ENCODE measurements at regions not wholly inside any gene's neighbourhood (a gene's known extent, or its start where the extent isn't known, plus 50 kb on each side); places are given as distances from the start of the nearest gene placed in this dataset.
"Not testable (repeated sequence)": the region's sequence is repeated elsewhere in the genome, so short reads cannot be mapped to it uniquely, and the experiment has no call there.

- DNase-seq (ENCODE audit: low read depth), result peak; percentile 56
Observed at GRCh38 chr3:103169289-103169688, 734.5 kb downstream of the ZPLD1 start.

DNA sequence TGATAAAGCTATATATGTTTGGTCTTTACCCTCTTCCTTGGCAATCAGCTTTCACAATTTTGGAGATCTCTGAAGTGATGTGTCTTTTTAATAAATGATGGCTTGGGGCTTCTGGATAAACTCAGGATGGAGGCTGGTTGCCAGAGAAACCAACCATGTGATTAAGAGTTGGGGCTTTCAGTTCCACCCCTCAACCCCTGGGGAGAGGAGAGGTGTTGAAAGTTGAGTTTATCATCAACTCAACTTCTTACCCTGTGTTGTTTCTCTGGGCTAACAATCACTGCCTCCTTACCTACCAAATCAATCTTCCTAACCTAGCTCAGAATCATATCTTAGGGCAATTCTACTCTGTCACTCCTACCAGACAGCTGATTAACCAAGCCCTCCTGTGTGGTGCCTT, 735.8 kb downstream of the ZPLD1 start:
- DNase-seq (ENCODE audit: low read depth), result no peak

DNA sequence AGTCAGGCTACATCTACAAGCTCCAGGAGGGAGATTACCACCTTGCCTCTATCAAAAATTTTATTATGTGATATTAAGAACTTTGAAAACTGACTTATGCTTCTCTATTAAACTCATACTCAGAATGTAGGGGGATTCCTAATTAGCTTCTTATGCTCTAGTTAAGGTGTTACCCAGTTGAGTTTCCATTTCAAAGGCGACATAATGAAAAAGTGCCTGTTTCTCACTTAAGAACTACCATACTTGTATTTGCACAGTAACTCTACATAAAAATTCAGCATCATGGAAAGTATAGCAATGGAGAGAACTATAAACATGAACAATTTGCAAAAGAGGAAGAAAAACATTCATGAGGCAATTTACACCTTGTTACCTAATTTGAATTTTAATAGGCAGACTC, 739.1 kb downstream of the ZPLD1 start:
- no peak for DNase-seq (ENCODE audit: low read depth)

GRCh38 chr3:103181160-103181559, 746.3 kb downstream of the ZPLD1 start:
- DNase-seq (ENCODE audit: low read depth), result peak; percentile 75

GRCh38 chr3:103184772-103185171, 750.0 kb downstream of the ZPLD1 start:
- DNase-seq (ENCODE audit: low read depth), result peak; percentile 27

GRCh38 chr3:103189941-103190340, 755.1 kb downstream of the ZPLD1 start:
- no peak for DNase-seq (ENCODE audit: low read depth)

- peak; percentile 58 for DNase-seq (ENCODE audit: low read depth)
Observed at GRCh38 chr3:103195216-103195615, 760.4 kb downstream of the ZPLD1 start.

DNA sequence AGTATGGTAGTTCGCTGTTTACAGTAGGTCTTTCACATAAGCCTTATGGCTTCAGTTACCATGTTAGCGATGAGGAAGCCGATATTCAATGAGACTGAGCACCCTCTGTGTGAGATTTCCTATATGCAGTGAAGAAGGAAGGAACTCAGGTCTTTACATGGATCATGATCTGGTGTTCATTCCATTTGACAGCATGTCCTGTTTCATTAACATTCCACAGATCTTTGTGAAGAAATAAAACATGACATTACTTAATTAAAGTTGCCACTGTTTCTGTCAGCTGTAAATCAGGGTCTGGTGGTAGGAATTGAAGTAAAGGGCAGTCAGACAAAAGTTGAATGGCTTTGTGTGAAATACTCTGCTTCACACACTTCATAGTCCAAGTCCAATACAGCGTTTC, 768.6 kb downstream of the ZPLD1 start:
- no peak for DNase-seq (ENCODE audit: low read depth)

- DNase-seq (ENCODE audit: low read depth), result peak; percentile 28
Observed at GRCh38 chr3:103210583-103210982, 775.8 kb downstream of the ZPLD1 start.

- DNase-seq (ENCODE audit: low read depth), result no peak
Observed at GRCh38 chr3:103218146-103218545, 783.3 kb downstream of the ZPLD1 start.

GRCh38 chr3:103218793-103219192, 784.0 kb downstream of the ZPLD1 start:
- peak; percentile 53 for DNase-seq (ENCODE audit: low read depth)

DNA sequence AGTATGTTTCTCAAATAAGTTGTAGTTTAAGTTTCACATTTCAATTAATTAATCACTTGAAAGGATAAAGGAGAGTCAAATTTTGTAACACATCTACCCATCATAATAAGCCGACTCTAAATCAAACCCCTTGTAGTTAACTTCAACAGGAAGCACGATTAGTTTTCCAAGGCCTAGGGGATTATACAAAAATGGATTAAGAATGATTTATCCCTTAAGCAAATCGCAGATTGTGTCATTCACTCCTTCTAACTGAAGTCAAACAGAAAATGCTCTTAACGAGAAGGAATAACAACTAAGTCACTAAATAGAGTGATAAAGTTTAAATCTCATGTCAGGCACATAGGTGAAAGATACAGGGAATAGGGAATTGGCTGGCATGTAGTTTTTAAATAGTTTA, 792.8 kb downstream of the ZPLD1 start:
- no peak for DNase-seq (ENCODE audit: low read depth)

- no peak for DNase-seq (ENCODE audit: low read depth)
Observed at GRCh38 chr3:103247459-103247858, 812.6 kb downstream of the ZPLD1 start.

DNA sequence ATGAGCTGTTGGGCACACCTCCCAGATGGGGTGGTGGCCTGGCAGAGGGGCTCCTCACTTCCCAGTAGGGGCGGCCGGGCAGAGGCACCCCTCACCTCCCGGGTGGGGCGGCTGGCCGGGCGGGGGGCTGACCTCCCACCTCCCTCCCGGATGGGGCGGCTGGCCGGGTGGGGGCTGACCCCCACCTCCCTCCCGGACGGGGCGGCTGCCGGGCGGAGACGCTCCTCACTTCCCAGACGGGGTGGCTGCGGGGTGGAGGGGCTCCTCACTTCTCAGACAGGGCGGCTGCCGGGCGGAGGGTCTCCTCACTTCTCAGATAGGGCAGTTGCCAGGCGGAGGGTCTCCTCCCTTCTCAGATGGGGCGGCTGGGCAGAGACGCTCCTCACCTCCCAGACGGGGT, 820.0 kb downstream of the ZPLD1 start:
- DNase-seq (ENCODE audit: low read depth), result not testable (repeated sequence)

DNA sequence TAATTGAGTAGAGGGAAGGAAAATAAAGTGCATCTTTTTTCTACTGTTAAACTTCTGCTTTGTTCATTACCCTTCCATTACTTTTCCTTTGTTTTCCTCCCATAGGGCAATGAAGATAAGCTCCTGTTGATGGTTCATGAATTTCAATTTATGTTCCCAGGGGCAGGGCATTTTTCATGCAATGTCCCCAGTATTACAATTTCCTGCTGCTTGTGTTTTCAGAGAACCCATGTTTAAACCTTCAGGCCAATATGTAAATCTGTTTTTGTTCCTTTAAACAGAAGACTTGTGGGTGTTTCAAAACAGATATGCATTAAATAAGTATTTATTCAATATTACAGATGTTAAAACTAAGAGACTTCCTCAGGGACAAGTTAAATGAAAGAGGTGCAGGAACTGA, 834.5 kb downstream of the ZPLD1 start:
- DNase-seq (ENCODE audit: low read depth), result no peak

- DNase-seq (ENCODE audit: low read depth), result no peak
Observed at GRCh38 chr3:103271575-103271974, 836.8 kb downstream of the ZPLD1 start.

GRCh38 chr3:103295974-103296570, 861.3 kb downstream of the ZPLD1 start:
- DNase-seq (ENCODE audit: low read depth), result peak; percentile 44

GRCh38 chr3:103297502-103297901, 862.7 kb downstream of the ZPLD1 start:
- DNase-seq (ENCODE audit: low read depth), result not testable (repeated sequence)

GRCh38 chr3:103306104-103306503, 871.3 kb downstream of the ZPLD1 start:
- no peak for DNase-seq (ENCODE audit: low read depth)

- peak; percentile 20 for DNase-seq (ENCODE audit: low read depth)
Observed at GRCh38 chr3:103308921-103309320, 874.1 kb downstream of the ZPLD1 start.

- no peak for DNase-seq (ENCODE audit: low read depth)
Observed at GRCh38 chr3:103319912-103320311, 885.1 kb downstream of the ZPLD1 start.

DNA sequence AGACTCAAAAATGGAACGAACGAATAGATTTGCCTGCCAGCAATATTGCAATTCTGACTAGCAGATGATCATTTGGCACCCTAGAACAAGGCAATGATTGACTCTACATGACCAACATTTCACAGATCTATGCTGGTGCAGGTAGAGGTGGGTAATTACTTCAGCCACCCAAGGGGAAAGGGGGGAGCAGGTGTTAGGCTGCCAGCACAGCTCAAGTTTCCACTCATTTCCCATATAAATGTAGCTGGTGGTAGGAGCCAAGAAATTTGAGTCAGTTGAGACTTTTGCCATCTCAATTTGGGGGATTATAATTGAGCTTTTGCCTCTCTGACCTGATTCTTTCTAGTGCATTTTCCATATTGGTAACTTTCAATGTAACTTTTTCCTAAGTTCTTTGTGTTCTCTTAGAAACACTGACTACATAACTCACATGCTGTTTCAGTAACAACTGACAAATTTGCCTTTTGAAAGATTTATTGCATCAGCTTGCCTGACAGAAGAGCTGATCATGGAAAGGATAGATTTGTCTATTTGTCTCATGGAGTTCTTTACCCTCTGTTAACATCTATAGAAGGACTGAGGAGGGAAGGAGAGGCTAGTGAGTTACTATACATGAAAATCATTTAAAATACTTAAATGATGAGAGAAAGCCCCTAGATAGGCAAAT, 902.5 kb downstream of the ZPLD1 start:
- no peak for DNase-seq (ENCODE audit: low read depth)

- DNase-seq (ENCODE audit: low read depth), result no peak
Observed at GRCh38 chr3:103341078-103341606, 906.3 kb downstream of the ZPLD1 start.

DNA sequence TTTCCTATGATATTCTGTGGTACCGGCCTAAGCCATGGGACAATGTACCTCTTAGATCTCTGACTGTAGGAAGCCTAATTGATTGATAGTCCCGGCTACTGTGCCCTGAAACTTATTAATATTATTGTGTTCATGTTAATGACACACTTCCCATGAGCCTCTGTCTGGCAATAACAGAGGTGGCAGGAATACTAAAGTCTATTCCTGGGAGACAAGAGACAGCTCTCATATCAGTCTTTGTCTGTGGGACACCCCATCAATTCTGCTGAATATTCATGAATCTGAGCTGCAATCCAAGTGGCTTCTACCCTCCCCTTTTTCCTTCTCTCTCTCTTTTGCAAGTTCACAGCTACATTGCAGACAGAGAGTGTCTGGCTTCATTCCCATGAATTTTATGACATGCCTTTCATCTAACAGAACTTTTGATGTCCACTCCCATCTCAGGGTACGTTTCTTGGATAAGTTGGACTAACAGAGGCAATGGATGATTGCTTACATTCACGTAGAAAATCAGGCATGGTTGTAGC, 907.5 kb downstream of the ZPLD1 start:
- DNase-seq (ENCODE audit: low read depth), result no peak

Measured in ELR (cell line).